ENCODE measurements at regions not wholly inside any gene's neighbourhood (a gene's known extent, or its start where the extent isn't known, plus 50 kb on each side); places are given as distances from the start of the nearest gene placed in this dataset.

DNA sequence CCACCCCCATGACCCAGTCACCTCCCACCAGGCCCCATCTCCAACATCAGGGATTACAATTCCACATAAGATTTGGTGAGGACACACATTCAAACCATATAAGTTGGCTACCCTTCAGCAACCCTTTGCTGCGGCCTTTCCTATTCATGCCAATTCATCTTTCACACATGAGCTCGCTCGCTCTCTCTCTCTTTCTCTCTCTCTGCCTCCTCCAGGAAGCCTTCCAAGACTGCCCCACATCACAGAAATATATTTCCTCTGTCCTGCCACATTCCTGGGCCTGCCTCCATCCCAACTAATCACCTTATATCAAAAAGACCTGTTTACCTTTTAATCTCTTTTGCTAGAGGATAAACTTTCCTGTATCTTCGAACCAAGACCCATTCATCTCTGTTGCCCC is 188.9 kb downstream of the TTC32 start:
- no peaks in the 10 kb centered on the region for H3K9me3 ChIP-seq (ENCODE audit: control insufficient read depth, insufficient read depth, low read length)
- no peak overlapping the region for H3K4me2 ChIP-seq (ENCODE audit: low read length)
- H3K4me3 ChIP-seq (ENCODE audit: low read length), result no peak overlapping the region
- TF ChIP-seq, protein P1, sequence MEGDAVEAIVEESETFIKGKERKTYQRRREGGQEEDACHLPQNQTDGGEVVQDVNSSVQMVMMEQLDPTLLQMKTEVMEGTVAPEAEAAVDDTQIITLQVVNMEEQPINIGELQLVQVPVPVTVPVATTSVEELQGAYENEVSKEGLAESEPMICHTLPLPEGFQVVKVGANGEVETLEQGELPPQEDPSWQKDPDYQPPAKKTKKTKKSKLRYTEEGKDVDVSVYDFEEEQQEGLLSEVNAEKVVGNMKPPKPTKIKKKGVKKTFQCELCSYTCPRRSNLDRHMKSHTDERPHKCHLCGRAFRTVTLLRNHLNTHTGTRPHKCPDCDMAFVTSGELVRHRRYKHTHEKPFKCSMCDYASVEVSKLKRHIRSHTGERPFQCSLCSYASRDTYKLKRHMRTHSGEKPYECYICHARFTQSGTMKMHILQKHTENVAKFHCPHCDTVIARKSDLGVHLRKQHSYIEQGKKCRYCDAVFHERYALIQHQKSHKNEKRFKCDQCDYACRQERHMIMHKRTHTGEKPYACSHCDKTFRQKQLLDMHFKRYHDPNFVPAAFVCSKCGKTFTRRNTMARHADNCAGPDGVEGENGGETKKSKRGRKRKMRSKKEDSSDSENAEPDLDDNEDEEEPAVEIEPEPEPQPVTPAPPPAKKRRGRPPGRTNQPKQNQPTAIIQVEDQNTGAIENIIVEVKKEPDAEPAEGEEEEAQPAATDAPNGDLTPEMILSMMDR (IDR thresholded peaks at IDR 0.05; ENCODE audit: low read depth, low read length, poor library complexity, severe bottlenecking), result no peak
- TF ChIP-seq EZH2phosphoT487 (IDR thresholded peaks at IDR 0.05; ENCODE audit: borderline replicate concordance, low read length), result no peak
- H3K79me2 ChIP-seq (ENCODE audit: control insufficient read depth, low read length), result no peaks in the 10 kb centered on the region
- no peaks in the 10 kb centered on the region for H3K27me3 ChIP-seq (ENCODE audit: control insufficient read depth, low read length)
- H3K9me2 ChIP-seq (replicated peaks; ENCODE audit: control insufficient read depth, low read length), result no peaks in the 10 kb centered on the region
- H4K20me1 ChIP-seq (ENCODE audit: control insufficient read depth, insufficient read depth, low read depth, low read length), result no peaks in the 10 kb centered on the region
- H3K36me3 ChIP-seq (ENCODE audit: control insufficient read depth, low read length), result no peaks in the 10 kb centered on the region
- H3K27ac ChIP-seq (ENCODE audit: low read depth, low read length), result no peak overlapping the region
- no peaks in the 10 kb centered on the region for H3F3A ChIP-seq (ENCODE audit: control insufficient read depth, insufficient read depth)
- H3K4me1 ChIP-seq (ENCODE audit: control insufficient read depth, low read length), result no peaks in the 10 kb centered on the region

DNA sequence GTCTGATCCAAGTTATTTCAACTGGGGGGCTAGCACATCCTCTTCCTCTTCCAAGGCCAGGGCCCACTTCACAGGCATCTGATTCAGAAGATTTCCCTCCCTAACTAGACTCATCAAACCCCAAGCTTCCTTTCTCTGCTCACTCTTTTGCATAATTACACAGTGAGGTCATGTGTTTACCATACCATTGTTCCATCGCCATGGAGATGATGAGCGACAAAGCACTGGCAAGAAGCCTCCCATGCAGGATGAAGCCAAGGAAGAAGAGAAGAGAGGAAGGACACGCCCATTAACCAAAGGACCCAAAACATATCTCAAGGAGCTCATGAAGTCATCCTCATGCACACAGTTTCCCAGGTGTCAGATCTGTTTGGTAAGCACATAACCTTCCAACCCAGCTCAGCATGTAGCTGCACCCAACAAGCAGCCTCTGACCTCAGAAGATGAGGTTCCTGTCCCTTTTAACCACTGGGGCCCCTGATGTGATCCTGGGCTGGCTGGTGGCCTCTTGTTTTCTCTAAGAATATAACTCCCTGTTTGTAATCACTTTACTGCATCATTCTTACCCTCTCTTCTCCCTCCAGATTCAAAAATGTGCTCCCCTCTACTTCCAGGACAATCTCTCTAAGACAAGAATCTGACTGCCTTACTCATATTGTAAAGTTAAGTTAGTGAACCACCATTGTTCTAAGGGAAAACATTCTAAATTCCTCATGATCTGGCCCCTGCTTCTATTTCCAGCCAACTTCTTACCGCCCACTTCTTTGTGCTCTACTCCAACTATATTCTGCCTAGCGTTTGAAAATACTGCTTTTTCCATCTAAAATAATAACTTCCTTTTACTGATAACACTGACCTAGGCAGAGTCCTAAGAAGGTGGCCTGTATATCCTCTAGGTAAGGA is 190.1 kb downstream of the TTC32 start:
- Histone ChIP-seq H3K79me2 (ENCODE audit: control insufficient read depth, low read length) (no peaks in the 10 kb centered on the region), H3K9me2 (replicated peaks; ENCODE audit: control insufficient read depth, low read length) (no peaks in the 10 kb centered on the region), H3F3A (ENCODE audit: control insufficient read depth, insufficient read depth) (no peaks in the 10 kb centered on the region), H3K27me3 (ENCODE audit: control insufficient read depth, low read length) (no peaks in the 10 kb centered on the region), H4K20me1 (ENCODE audit: control insufficient read depth, insufficient read depth, low read depth, low read length) (no peaks in the 10 kb centered on the region), H3K27ac (ENCODE audit: low read depth, low read length) (no peak overlapping the region), H3K36me3 (ENCODE audit: control insufficient read depth, low read length) (no peaks in the 10 kb centered on the region), H3K4me3 (ENCODE audit: low read length) (no peak overlapping the region), H3K4me1 (ENCODE audit: control insufficient read depth, low read length) (no peaks in the 10 kb centered on the region), H3K9me3 (ENCODE audit: control insufficient read depth, insufficient read depth, low read length) (no peaks in the 10 kb centered on the region), H3K4me2 (ENCODE audit: low read length) (no peak overlapping the region)
- TF ChIP-seq, protein P1 (IDR thresholded peaks at IDR 0.05; ENCODE audit: low read depth, low read length, poor library complexity, severe bottlenecking), result no peak
- no peak for TF ChIP-seq EZH2phosphoT487 (IDR thresholded peaks at IDR 0.05; ENCODE audit: borderline replicate concordance, low read length)

DNA sequence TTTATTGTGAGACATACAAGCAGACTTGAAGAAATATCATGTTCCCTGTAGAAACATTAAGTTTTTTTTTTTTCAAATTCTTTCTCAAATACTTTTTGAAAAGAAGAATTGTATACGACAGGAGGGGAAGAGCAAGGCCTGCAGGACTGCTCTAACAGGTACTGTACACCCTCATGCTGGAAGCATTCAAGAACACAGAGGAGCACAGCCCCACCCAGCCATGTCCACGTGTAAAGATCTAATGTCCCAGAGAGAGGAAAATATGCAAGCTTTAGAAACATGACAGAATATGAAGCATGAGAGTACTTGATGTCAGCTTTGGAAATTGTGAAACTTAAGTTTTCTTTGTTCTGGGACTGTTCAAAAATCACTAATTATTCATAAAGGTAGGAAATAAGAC is 191.6 kb downstream of the TTC32 start:
- Histone ChIP-seq H3K4me3 (ENCODE audit: low read length) (no peak overlapping the region), H3K4me1 (ENCODE audit: control insufficient read depth, low read length) (no peaks in the 10 kb centered on the region), H3K36me3 (ENCODE audit: control insufficient read depth, low read length) (no peaks in the 10 kb centered on the region), H3K9me2 (replicated peaks; ENCODE audit: control insufficient read depth, low read length) (no peaks in the 10 kb centered on the region), H4K20me1 (ENCODE audit: control insufficient read depth, insufficient read depth, low read depth, low read length) (no peaks in the 10 kb centered on the region), H3K4me2 (ENCODE audit: low read length) (no peak overlapping the region), H3F3A (ENCODE audit: control insufficient read depth, insufficient read depth) (no peaks in the 10 kb centered on the region), H3K79me2 (ENCODE audit: control insufficient read depth, low read length) (no peaks in the 10 kb centered on the region), H3K27ac (ENCODE audit: low read depth, low read length) (no peak overlapping the region), H3K27me3 (ENCODE audit: control insufficient read depth, low read length) (no peaks in the 10 kb centered on the region), H3K9me3 (ENCODE audit: control insufficient read depth, insufficient read depth, low read length) (no peaks in the 10 kb centered on the region)
- TF ChIP-seq EZH2phosphoT487 (IDR thresholded peaks at IDR 0.05; ENCODE audit: borderline replicate concordance, low read length), result no peak
- TF ChIP-seq, protein P1 (IDR thresholded peaks at IDR 0.05; ENCODE audit: low read depth, low read length, poor library complexity, severe bottlenecking), result no peak

Measured in DOHH2 (cell line).